BLaER1 (cell line): ENCODE measurements at regions not wholly inside any gene's neighbourhood (a gene's known extent, or its start where the extent isn't known, plus 50 kb on each side); places are given as distances from the start of the nearest gene placed in this dataset.

Experiments
- H3K27ac ChIP-seq: shearing (Covaris generic); formaldehyde crosslinking; 2 replicates; pipeline ENCODE4 v1.8.1; 2022
- H3K27me3 ChIP-seq: shearing (Covaris generic); formaldehyde crosslinking; 2 replicates; pipeline ENCODE4 v1.8.1; 2022
- H3K36me3 ChIP-seq: shearing (Covaris generic); formaldehyde crosslinking; 2 replicates; pipeline ENCODE4 v1.8.1; 2022
- H3K4me1 ChIP-seq: shearing (Covaris generic); formaldehyde crosslinking; 2 replicates; pipeline ENCODE4 v1.8.1; 2022
- H3K4me2 ChIP-seq: shearing (Covaris generic); formaldehyde crosslinking; 2 replicates; pipeline ENCODE4 v1.8.1; 2022
- H3K4me3 ChIP-seq: shearing (Covaris generic); formaldehyde crosslinking; 2 replicates; pipeline ENCODE4 v1.8.1; 2022
- H3K9ac ChIP-seq: shearing (Covaris generic); formaldehyde crosslinking; 2 replicates; pipeline ENCODE4 v1.8.1; 2022
- H3K9me3 ChIP-seq: shearing (Covaris generic); formaldehyde crosslinking; 2 replicates; pipeline ENCODE4 v1.8.1; 2022
- H4K20me1 ChIP-seq: shearing (Covaris generic); formaldehyde crosslinking; 2 replicates; pipeline ENCODE4 v1.8.1; 2022
- Cebpa-rat ChIP-seq: shearing (Covaris generic); IDR thresholded peaks from 2 replicates; pipeline ENCODE4 v1.8.1; 2022

DNA sequence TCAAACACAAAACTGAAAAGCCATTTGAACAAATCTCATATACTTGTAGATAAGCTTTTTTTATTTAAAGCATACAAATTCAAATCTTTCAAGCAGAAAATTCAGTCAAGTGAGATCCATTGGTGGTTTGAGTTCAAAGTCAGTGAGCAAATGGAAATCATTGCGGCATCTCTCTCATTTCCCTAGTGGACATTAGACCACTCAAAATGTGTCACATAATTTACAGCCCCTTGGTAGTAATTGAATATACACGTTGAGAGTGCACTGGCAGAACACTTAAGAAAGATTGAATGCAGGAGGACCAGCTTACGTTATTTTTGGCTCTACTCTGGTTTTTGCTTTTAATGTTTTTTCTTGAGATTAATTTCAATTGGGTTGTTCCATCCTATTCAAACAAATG, 633.7 kb downstream of the USP25 start:
- Histone ChIP-seq H3K4me1 (no peaks in the 10 kb centered on the region), H3K36me3 (no peaks in the 10 kb centered on the region), H3K9me3 (no peaks in the 10 kb centered on the region), H3K4me3 (no peak overlapping the region), H3K27me3 (no peaks in the 10 kb centered on the region), H4K20me1 (no peaks in the 10 kb centered on the region), H3K9ac (no peak overlapping the region), H3K27ac (no peak overlapping the region), H3K4me2 (no peak overlapping the region)
- no peak for TF ChIP-seq Cebpa-rat

- Histone ChIP-seq H3K36me3 (no peaks in the 10 kb centered on the region), H3K4me1 (no peaks in the 10 kb centered on the region), H3K27me3 (no peaks in the 10 kb centered on the region), H3K4me3 (no peak overlapping the region), H3K9me3 (no peaks in the 10 kb centered on the region), H3K4me2 (no peak overlapping the region), H3K27ac (no peak overlapping the region), H4K20me1 (no peaks in the 10 kb centered on the region), H3K9ac (no peak overlapping the region)
- TF ChIP-seq Cebpa-rat, result no peak
Measured at GRCh38 chr21:16366207-16366606, 636.4 kb downstream of the USP25 start.

DNA sequence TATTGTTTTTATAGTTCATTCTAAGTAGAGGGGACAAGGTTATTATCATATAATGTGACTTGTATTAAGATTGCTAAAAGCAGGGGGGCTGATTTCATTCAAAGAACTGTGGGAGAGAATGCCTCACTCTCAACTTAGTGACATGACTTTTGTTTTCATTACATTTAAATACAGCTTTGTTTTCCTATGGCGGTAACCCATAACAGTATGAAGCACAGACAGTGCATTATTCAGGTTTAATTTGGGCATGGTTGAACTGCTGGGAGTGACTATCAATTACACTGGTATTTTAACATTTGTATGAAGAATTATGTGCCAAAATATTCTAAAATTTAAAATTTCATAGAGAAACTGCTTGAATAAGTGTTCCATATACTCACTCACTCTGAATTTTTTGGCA, 637.3 kb downstream of the USP25 start:
- no peak for TF ChIP-seq Cebpa-rat
- H3K9ac ChIP-seq, result no peak overlapping the region
- H3K27me3 ChIP-seq, result no peaks in the 10 kb centered on the region
- H3K36me3 ChIP-seq, result no peaks in the 10 kb centered on the region
- no peak overlapping the region for H3K4me2 ChIP-seq
- no peaks in the 10 kb centered on the region for H3K4me1 ChIP-seq
- no peaks in the 10 kb centered on the region for H4K20me1 ChIP-seq
- H3K27ac ChIP-seq, result no peak overlapping the region
- H3K9me3 ChIP-seq, result no peaks in the 10 kb centered on the region
- no peak overlapping the region for H3K4me3 ChIP-seq

DNA sequence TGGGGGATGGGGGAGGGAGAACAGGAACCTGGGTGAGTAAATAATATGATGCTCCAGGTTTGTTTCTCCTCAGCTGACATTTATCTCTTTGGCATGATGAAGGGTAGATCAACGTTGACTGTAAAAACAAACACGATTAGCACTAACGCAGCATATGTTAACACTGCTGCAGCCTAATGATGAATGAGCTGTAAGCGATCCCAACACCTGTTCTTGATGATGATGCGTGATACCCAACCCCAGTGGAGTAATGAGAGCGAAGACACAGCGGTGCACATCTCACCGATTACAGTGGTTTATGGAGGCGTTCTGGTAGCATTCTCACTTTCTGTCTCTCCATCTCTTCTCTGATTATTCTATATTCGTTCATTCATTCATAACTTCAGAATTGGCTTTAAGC, 640.4 kb downstream of the USP25 start:
- Histone ChIP-seq H3K4me1 (no peaks in the 10 kb centered on the region), H3K9me3 (no peaks in the 10 kb centered on the region)

GRCh38 chr21:16372586-16372985, 642.8 kb downstream of the USP25 start:
- Histone ChIP-seq H3K27ac (no peak overlapping the region), H3K4me1 (no peaks in the 10 kb centered on the region), H3K36me3 (no peaks in the 10 kb centered on the region), H3K9ac (no peak overlapping the region), H3K27me3 (no peaks in the 10 kb centered on the region), H3K4me2 (no peak overlapping the region), H3K4me3 (no peak overlapping the region), H3K9me3 (no peaks in the 10 kb centered on the region), H4K20me1 (no peaks in the 10 kb centered on the region)
- no peak for TF ChIP-seq Cebpa-rat

More for the DNA sequence above, 640.4 kb downstream of the USP25 start:
- H3K4me2 ChIP-seq, result no peak overlapping the region
- no peak for TF ChIP-seq Cebpa-rat
- no peak overlapping the region for H3K27ac ChIP-seq
- H3K27me3 ChIP-seq, result no peaks in the 10 kb centered on the region
- H3K4me3 ChIP-seq, result no peak overlapping the region
- H3K9ac ChIP-seq, result no peak overlapping the region
- H3K36me3 ChIP-seq, result no peaks in the 10 kb centered on the region
- H4K20me1 ChIP-seq, result no peaks in the 10 kb centered on the region

GRCh38 chr21:16376673-16377072, 646.9 kb downstream of the USP25 start:
- Histone ChIP-seq H3K36me3 (no peaks in the 10 kb centered on the region), H3K4me1 (no peaks in the 10 kb centered on the region), H3K4me3 (no peak overlapping the region), H3K27ac (no peak overlapping the region), H3K9me3 (no peaks in the 10 kb centered on the region), H3K4me2 (no peak overlapping the region), H4K20me1 (no peaks in the 10 kb centered on the region), H3K9ac (no peak overlapping the region), H3K27me3 (no peaks in the 10 kb centered on the region)
- no peak for TF ChIP-seq Cebpa-rat

DNA sequence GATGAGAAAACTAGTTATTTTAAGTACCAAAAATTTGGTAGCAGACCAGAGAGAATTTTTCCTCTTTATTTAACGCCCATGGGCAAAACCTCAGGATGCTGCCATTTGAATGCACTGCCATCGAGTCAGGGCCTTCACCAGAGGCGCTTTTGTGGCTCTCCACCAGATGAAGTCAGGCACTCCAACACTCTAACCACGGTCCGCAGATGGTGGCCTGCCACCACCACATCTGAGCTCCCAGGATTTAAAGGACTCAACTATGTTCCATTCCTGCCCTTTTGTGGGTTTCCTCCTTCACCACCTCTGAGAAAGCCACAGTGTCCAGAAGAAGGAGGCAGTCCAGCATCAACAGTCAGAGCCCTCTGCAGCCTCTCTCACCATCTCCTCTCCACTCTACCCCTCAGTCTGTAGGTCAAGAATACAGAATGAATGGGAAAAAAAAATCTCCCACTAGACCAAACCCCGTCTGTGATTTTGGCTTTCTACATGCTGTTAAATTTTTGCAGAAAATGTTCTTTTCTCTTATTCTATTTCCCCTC, 647.4 kb downstream of the USP25 start:
- Histone ChIP-seq H3K27ac (no peak overlapping the region), H4K20me1 (no peaks in the 10 kb centered on the region)

DNA sequence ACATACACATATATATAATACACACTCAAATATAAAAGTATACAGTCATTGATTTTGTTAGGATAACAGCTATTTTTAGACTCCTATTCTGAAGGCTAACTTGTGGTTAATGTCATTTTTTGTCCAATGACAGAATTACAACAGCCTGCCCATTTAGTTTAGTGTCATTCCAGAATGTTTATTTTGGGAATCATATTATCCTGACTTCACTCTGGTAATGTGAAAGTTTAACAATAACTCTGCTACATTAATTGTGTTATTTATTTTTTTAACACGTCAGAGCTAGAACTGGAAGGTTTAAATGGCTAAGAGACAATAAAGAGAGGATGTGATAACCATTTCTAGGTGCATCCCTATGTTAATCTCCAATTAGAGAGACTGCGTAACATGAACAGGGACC, 648.1 kb downstream of the USP25 start:
- H3K9ac ChIP-seq, result no peak overlapping the region
- no peaks in the 10 kb centered on the region for H3K4me1 ChIP-seq
- no peaks in the 10 kb centered on the region for H3K36me3 ChIP-seq
- no peaks in the 10 kb centered on the region for H4K20me1 ChIP-seq
- no peaks in the 10 kb centered on the region for H3K9me3 ChIP-seq
- no peak overlapping the region for H3K27ac ChIP-seq
- TF ChIP-seq Cebpa-rat, result no peak
- no peaks in the 10 kb centered on the region for H3K27me3 ChIP-seq
- no peak overlapping the region for H3K4me3 ChIP-seq
- no peak overlapping the region for H3K4me2 ChIP-seq

More for the DNA sequence above, 647.4 kb downstream of the USP25 start:
- Histone ChIP-seq H3K4me1 (no peaks in the 10 kb centered on the region), H3K36me3 (no peaks in the 10 kb centered on the region), H3K4me3 (no peak overlapping the region), H3K4me2 (no peak overlapping the region), H3K9me3 (no peaks in the 10 kb centered on the region), H3K27me3 (no peaks in the 10 kb centered on the region), H3K9ac (no peak overlapping the region)
- TF ChIP-seq Cebpa-rat, result no peak

DNA sequence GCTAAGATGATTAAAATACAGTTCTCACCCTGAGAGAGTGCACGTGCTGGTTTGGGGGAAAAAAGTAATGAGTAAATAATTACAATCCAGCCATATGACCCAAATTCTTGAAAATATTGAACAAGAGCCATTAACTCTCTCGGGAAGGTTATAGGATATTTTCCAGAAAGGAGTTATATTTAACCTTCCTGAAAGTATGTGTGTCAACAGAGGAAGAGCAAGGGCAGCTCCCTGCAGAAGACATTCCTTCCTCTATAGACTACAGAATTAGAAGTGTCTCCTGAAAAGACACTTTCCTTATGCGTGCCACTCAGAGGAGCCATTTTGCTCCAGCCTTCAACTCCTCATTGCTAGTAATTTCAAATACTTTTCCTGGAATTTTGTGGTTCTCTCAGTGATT, 648.7 kb downstream of the USP25 start:
- no peak overlapping the region for H3K4me2 ChIP-seq
- no peaks in the 10 kb centered on the region for H3K4me1 ChIP-seq
- no peaks in the 10 kb centered on the region for H3K9me3 ChIP-seq
- H3K4me3 ChIP-seq, result no peak overlapping the region
- TF ChIP-seq Cebpa-rat, result no peak
- no peak overlapping the region for H3K27ac ChIP-seq
- H4K20me1 ChIP-seq, result no peaks in the 10 kb centered on the region
- H3K9ac ChIP-seq, result no peak overlapping the region
- H3K27me3 ChIP-seq, result no peaks in the 10 kb centered on the region
- H3K36me3 ChIP-seq, result no peaks in the 10 kb centered on the region

DNA sequence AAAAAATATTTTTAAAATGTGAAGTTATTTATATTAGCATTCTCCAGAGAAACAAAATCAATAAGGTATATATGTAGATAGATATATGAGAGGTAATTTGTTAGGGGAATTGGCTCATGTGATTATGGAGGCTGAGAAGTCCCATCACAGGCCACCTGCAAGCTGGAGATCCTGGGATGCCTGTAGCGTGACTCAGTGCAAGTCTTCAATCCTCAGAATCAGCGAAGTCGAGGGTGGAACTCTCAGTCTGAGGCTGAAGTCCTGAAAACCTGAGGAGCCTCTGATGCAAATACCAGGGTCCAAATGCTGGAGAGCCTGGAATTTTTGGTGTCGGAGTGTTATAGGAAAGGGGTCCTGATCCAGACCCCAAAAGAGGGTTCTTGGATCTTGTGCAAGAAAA, 658.5 kb downstream of the USP25 start:
- H3K4me1 ChIP-seq, result no peaks in the 10 kb centered on the region
- H3K9ac ChIP-seq, result no peak overlapping the region
- no peak overlapping the region for H3K4me2 ChIP-seq
- TF ChIP-seq Cebpa-rat, result no peak
- H3K4me3 ChIP-seq, result no peak overlapping the region
- no peaks in the 10 kb centered on the region for H3K9me3 ChIP-seq
- H3K36me3 ChIP-seq, result no peaks in the 10 kb centered on the region
- no peaks in the 10 kb centered on the region for H3K27me3 ChIP-seq
- no peak overlapping the region for H3K27ac ChIP-seq
- no peaks in the 10 kb centered on the region for H4K20me1 ChIP-seq

- H3K4me2 ChIP-seq, result no peak overlapping the region
- no peaks in the 10 kb centered on the region for H3K9me3 ChIP-seq
- no peak overlapping the region for H3K4me3 ChIP-seq
- no peak overlapping the region for H3K27ac ChIP-seq
- H3K9ac ChIP-seq, result no peak overlapping the region
- no peaks in the 10 kb centered on the region for H3K27me3 ChIP-seq
- H4K20me1 ChIP-seq, result no peaks in the 10 kb centered on the region
- H3K4me1 ChIP-seq, result no peaks in the 10 kb centered on the region
- H3K36me3 ChIP-seq, result no peaks in the 10 kb centered on the region
- no peak for TF ChIP-seq Cebpa-rat
Measured at GRCh38 chr21:16388911-16389560, 659.3 kb downstream of the USP25 start.
